ENCODE measurements at regions not wholly inside any gene's neighbourhood (a gene's known extent, or its start where the extent isn't known, plus 50 kb on each side); places are given as distances from the start of the nearest gene placed in this dataset.

DNA sequence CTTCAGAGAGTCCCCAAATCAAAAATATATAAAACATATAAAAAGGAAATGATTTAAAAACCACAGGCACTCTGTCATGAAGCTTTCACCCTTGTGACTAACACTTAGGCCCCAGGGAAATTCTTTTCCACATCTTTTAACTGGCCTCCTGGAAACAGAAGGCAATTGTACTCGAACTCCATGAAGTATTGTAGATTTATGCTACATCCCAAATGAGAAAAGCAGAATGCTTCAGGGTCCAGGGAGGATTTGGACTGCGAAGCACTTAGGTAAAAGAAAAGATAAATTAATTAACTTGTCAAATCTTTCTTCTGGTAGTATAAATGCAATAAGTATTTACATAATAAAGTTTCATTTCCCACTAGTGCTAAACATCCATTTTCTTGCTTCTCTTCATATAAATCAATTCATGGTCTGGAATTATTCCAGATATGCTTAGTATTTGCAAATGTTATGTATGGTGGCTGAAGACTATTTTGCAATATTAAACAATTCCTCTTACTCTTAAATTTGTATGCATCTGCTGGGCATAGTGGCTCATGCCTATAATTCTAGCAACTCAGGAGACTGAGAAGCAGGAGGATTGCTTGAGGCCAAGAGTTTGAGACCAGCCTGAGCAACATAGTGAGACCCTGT, 64.9 kb upstream of the ELL2 start:
- peak overlapping the region in 5 of 21 experiments; percentile 3 to 73 (median 60) for H3K27ac ChIP-seq

GRCh38 chr5:96024683-96025475, 63.2 kb upstream of the ELL2 start:
- peak overlapping the region in 14 of 21 experiments; percentile 2 to 73 (median 54) for H3K27ac ChIP-seq
- H3K4me3 ChIP-seq: no peak overlapping the region

More for the DNA sequence above, 64.9 kb upstream of the ELL2 start:
- no peak overlapping the region for H3K4me3 ChIP-seq

DNA sequence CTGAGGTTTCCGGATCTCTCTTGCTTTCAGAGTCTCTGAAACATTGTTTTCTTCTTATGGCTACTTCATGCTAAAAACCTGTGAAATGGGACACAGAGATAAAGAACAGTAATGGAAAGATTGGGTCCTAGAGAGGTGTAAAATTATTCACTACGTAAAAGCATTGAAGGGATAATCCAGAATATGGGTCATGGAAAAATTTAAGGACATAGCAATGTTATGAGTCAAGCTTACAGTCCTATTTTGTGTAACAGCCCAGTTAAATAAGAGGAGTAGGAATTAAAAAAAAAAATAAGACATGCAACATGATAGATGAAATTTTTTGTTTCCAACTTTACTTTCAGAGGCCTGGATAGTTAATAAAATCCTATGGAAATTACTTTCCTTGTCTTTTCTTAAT, 61.9 kb upstream of the ELL2 start:
- Histone ChIP-seq H3K27ac (peak overlapping the region in 6 of 21 experiments; percentile 7 to 73 (median 52)), H3K4me3 (no peak overlapping the region)

GRCh38 chr5:96022971-96023370, 61.3 kb upstream of the ELL2 start:
- Histone ChIP-seq H3K27ac (peak overlapping the region in 3 of 21 experiments; percentile 7 to 34 (median 14)), H3K4me3 (no peak overlapping the region)

GRCh38 chr5:96017951-96018350, 56.3 kb upstream of the ELL2 start:
- no peak overlapping the region for H3K27ac ChIP-seq
- H3K4me3 ChIP-seq: no peak overlapping the region

- Histone ChIP-seq H3K4me3 (no peak overlapping the region), H3K27ac (no peak overlapping the region)
Observed at GRCh38 chr5:96016216-96016615, 54.6 kb upstream of the ELL2 start.

DNA sequence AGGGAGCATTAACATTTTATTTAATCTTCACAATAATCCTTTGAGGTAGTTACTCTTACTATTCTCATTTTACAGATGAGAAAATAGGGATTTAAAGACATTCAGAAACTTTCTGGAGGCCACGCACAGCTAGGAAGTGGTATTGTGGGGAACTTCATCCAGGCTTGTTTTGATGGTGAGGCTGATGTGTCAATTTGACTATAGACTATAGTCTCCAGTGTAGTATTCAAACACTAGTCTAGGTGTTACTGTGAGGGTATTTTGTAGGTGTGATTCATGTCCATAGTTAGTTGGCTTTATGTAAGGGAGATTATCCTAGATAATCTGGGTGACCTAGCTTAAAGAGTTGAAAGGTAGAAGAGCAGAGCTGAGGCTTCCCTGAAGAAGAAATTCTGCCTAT, 54.1 kb upstream of the ELL2 start:
- Histone ChIP-seq H3K4me3 (no peak overlapping the region), H3K27ac (no peak overlapping the region)

GRCh38 chr5:96014395-96014794, 52.7 kb upstream of the ELL2 start:
- Histone ChIP-seq H3K4me3 (no peak overlapping the region), H3K27ac (no peak overlapping the region)

GRCh38 chr5:96013254-96013653, 51.6 kb upstream of the ELL2 start:
- Histone ChIP-seq H3K4me3 (no peak overlapping the region), H3K27ac (no peak overlapping the region)

DNA sequence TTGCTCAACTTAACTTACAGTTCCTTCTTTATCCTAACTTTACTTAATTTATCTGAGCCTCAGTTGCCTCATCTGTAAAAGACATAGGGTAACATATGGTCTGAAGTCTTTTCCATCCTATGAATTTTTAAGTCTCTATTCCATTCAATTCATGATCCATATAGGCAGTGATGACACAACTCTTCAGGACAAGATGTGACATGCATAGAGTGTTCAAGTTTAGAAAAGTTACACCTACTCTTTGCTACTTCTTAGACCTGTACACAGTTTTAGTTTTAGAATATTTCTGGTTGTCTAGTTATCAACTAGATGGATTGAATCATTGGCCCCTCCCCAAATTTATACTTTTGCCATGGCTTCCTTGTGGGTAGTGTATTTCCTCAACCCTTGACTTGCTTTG, 50.7 kb upstream of the ELL2 start:
- Histone ChIP-seq H3K4me3 (no peak overlapping the region), H3K27ac (peak overlapping the region in 1 of 21 experiments; percentile 14)
